GM12878 (cell line): ENCODE measurements at regions not wholly inside any gene's neighbourhood (a gene's known extent, or its start where the extent isn't known, plus 50 kb on each side); places are given as distances from the start of the nearest gene placed in this dataset.

Experiments
- CTCF ChIP-seq, 3 experiments: IDR thresholded peaks in 2 of 3; conservative IDR thresholded peaks in 1 of 3; 2 replicates each; pipeline ENCODE4 v1.5.1; 2011; ENCODE audit warnings: low read depth in 3 of 3, low read length in 3 of 3, mild to moderate bottlenecking in 3 of 3, control low read depth in 2 of 3, moderate library complexity in 2 of 3, inconsistent platforms in 1 of 3, mixed read lengths in 1 of 3; ENCODE audit not compliant: control insufficient read depth in 2 of 3, insufficient read depth in 1 of 3; ENCODE audit errors: extremely low read depth in 1 of 3
- FOS ChIP-seq: IDR thresholded peaks from 3 replicates; pipeline ENCODE4 v1.6.1; 2011; ENCODE audit warnings: borderline replicate concordance; ENCODE audit not compliant: insufficient read length; ENCODE audit errors: extremely low read depth
- HDAC2 ChIP-seq: fragments of 200-600 bp; sonication (generic); IDR thresholded peaks from 2 replicates; pipeline ENCODE4 v1.6.1; 2017
- MEF2B ChIP-seq: fragments of 450-650 bp; IDR thresholded peaks from 2 replicates; pipeline ENCODE4 v1.6.1; 2018; ENCODE audit warnings: mild to moderate bottlenecking, moderate library complexity; ENCODE audit not compliant: partially characterized antibody, poor library complexity, severe bottlenecking
- POLR2A ChIP-seq: IDR thresholded peaks from 2 replicates; pipeline ENCODE4 v1.6.1; 2011; ENCODE audit warnings: low read depth, mild to moderate bottlenecking, low read length
- RBBP5 ChIP-seq: fragments of 200-600 bp; sonication (generic); conservative IDR thresholded peaks from 2 replicates; pipeline ENCODE4 v1.6.1; 2016
- SREBF1 ChIP-seq: IDR thresholded peaks from 2 replicates; pipeline ENCODE4 v1.6.1; 2012; ENCODE audit warnings: mild to moderate bottlenecking, low read length
- ZZZ3 ChIP-seq: IDR thresholded peaks from 2 replicates; pipeline ENCODE4 v1.6.1; 2011; ENCODE audit warnings: low read depth; ENCODE audit not compliant: control insufficient read depth, insufficient read length
- TF ChIP-seq, protein P1 (sequence below): IDR thresholded peaks from 2 replicates; pipeline ENCODE4 v1.6.1; 2011; ENCODE audit warnings: low read depth, low read length, improper control_type of control experiment, borderline replicate concordance

DNA sequence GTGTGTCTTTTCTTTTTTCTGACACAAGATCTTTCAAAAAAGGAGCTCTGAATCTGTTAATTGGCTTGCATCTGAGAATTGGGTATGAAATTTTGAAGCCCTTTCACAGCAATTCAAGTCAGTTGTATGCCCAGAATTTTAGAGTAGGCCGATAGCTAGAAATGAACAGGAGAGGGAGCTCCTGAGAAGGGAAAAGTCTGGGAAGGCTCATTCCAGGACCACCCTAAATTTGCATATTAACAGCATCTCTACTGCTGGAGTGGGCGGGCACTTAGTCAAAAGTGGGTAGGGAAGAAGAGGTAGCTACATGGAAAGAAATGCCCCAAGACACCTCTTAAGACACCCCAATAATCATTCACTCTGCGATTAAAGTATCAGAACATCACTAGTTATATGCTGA lies 928.3 kb downstream of the TBC1D32 start:
- TF ChIP-seq POLR2A = no peak
- TF ChIP-seq SREBF1 = no peak
- TF ChIP-seq, protein P1, sequence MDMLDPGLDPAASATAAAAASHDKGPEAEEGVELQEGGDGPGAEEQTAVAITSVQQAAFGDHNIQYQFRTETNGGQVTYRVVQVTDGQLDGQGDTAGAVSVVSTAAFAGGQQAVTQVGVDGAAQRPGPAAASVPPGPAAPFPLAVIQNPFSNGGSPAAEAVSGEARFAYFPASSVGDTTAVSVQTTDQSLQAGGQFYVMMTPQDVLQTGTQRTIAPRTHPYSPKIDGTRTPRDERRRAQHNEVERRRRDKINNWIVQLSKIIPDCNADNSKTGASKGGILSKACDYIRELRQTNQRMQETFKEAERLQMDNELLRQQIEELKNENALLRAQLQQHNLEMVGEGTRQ = no peak
- no peak for TF ChIP-seq FOS
- TF ChIP-seq HDAC2 = no peak
- TF ChIP-seq RBBP5 = no peak
- TF ChIP-seq MEF2B = no peak
- TF ChIP-seq ZZZ3 = no peak
- TF ChIP-seq CTCF (IDR thresholded peaks at IDR 0.05 in 2 of 3, conservative IDR thresholded peaks at IDR 0.05 in 1 of 3; ENCODE audit: control insufficient read depth in 2 of 3, extremely low read depth in 1 of 3, insufficient read depth in 1 of 3, low read depth in 3 of 3, low read length in 3 of 3) = no peak; a peak in 1 of 6 replicates
